22Rv1 (cell line): ENCODE measurements at regions not wholly inside any gene's neighbourhood (a gene's known extent, or its start where the extent isn't known, plus 50 kb on each side); places are given as distances from the start of the nearest gene placed in this dataset.
"Not testable (repeated sequence)": the region's sequence is repeated elsewhere in the genome, so short reads cannot be mapped to it uniquely, and the experiment has no call there.

Experiments used
- CTCF ChIP-seq: fragments of 450-650 bp; IDR thresholded peaks from 2 replicates; pipeline ENCODE4 v1.5.1; 2017; ENCODE audit warnings: mild to moderate bottlenecking
- ZFX ChIP-seq: fragments of 450-650 bp; IDR thresholded peaks from 2 replicates; pipeline ENCODE4 v1.6.1; 2017; ENCODE audit warnings: antibody characterized with exemption, borderline replicate concordance

GRCh38 chr2:20502496-20502895 is 55.6 kb downstream of the RHOB start:
- TF ChIP-seq CTCF, ZFX: not testable (repeated sequence)
